Ovary (tissue), 3 donors: ENCODE measurements at regions not wholly inside any gene's neighbourhood (a gene's known extent, or its start where the extent isn't known, plus 50 kb on each side); places are given as distances from the start of the nearest gene placed in this dataset.

Experiments used
- EP300 ChIP-seq: sonication (generic); formaldehyde crosslinking; IDR thresholded peaks from one replicate; pipeline ENCODE4 v1.6.1; 2017; ENCODE audit warnings: antibody characterized with exemption
- POLR2A ChIP-seq: fragments of 450-650 bp; IDR thresholded peaks from one replicate; pipeline ENCODE4 v1.6.1; 2017; ENCODE audit warnings: antibody characterized with exemption, mild to moderate bottlenecking, moderate library complexity
- TF ChIP-seq, protein P1 (sequence below), 3 donors: fragments of 450-650 bp in 2 of 3; fragments of 200-600 bp in 1 of 3; IDR thresholded peaks; one replicate each; pipeline versions ENCODE4 v1.5.1 to v1.8.0; 2016 to 2022; ENCODE audit warnings: antibody characterized with exemption in 3 of 3, mild to moderate bottlenecking in 1 of 3
- donor health status: DM: no; HTN: no; CAD: no.

DNA sequence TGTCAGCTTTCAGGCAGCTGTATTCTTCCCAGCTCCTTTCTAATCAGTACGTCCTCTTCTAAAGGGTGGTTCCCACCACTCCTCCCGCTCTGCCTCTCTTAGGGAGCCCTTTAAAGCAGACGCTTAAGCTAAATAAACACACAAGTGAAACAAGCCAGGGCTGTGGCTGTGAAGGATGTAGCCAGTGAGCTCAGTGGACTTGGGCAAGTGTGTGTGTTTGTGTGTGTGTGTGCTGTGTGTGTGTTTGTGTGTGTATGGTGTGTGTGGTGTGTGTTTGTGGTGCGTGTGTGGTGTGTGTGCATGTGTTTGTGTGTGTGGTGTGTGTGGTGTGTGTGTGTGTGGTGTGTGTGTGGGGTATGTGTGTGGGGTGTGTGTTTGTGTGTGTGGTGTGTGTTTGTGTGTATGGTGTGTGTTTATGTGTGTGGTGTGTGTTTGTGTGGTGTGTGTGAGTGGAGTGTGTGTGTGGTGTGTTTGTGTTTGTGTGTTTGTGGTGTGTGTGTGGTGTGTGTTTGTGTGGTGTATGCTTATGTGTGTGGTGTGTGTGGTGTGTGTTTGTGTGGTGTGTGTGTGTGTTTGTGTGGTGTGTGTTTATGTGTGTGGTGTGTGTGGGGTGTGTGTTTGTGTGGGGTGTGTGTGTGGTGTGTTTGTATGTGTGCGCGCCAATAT, 283.3 kb downstream of the PTTG2 start:
- TF ChIP-seq, protein P1, sequence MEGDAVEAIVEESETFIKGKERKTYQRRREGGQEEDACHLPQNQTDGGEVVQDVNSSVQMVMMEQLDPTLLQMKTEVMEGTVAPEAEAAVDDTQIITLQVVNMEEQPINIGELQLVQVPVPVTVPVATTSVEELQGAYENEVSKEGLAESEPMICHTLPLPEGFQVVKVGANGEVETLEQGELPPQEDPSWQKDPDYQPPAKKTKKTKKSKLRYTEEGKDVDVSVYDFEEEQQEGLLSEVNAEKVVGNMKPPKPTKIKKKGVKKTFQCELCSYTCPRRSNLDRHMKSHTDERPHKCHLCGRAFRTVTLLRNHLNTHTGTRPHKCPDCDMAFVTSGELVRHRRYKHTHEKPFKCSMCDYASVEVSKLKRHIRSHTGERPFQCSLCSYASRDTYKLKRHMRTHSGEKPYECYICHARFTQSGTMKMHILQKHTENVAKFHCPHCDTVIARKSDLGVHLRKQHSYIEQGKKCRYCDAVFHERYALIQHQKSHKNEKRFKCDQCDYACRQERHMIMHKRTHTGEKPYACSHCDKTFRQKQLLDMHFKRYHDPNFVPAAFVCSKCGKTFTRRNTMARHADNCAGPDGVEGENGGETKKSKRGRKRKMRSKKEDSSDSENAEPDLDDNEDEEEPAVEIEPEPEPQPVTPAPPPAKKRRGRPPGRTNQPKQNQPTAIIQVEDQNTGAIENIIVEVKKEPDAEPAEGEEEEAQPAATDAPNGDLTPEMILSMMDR (IDR thresholded peaks at IDR 0.05): no peak
- TF ChIP-seq POLR2A (no peak), EP300 (no peak)
